WTC11 (cell line): ENCODE measurements at regions not wholly inside any gene's neighbourhood (a gene's known extent, or its start where the extent isn't known, plus 50 kb on each side); places are given as distances from the start of the nearest gene placed in this dataset.

Experiments
- TF ChIP-seq, protein P1 (sequence below): fragments of 250-450 bp; sonication (Bioruptor Pico); IDR thresholded peaks from 2 replicates; pipeline ENCODE4 v2.1.2; 2022; ENCODE audit warnings: mild to moderate bottlenecking, moderate library complexity

GRCh38 chr5:10812218-10812617, 51.2 kb upstream of the DAP start (continued):
- TF ChIP-seq, protein P1, sequence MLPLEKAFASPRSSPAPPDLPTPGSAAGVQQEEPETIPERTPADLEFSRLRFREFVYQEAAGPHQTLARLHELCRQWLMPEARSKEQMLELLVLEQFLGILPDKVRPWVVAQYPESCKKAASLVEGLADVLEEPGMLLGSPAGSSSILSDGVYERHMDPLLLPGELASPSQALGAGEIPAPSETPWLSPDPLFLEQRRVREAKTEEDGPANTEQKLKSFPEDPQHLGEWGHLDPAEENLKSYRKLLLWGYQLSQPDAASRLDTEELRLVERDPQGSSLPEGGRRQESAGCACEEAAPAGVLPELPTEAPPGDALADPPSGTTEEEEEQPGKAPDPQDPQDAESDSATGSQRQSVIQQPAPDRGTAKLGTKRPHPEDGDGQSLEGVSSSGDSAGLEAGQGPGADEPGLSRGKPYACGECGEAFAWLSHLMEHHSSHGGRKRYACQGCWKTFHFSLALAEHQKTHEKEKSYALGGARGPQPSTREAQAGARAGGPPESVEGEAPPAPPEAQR (CRISPR knock-in tag): no peak
- TF ChIP-seq, all 79 proteins: peak for 0
